OCI-LY1 (cell line): ENCODE measurements at regions not wholly inside any gene's neighbourhood (a gene's known extent, or its start where the extent isn't known, plus 50 kb on each side); places are given as distances from the start of the nearest gene placed in this dataset.

ENCODE experiments used
- H2AFZ ChIP-seq: fragments of 200-600 bp; sonication (generic), shearing (Covaris generic); 2 replicates; pipeline ENCODE4 v1.6.0; 2014; ENCODE audit warnings: antibody characterized with exemption, mild to moderate bottlenecking, low read length
- H3F3A ChIP-seq: fragments of 200-600 bp; sonication (generic), shearing (Covaris generic); 2 replicates; pipeline ENCODE4 v1.6.0; 2014; ENCODE audit warnings: mild to moderate bottlenecking, antibody characterized with exemption, low read length, moderate library complexity; ENCODE audit not compliant: insufficient read depth
- H3K27ac ChIP-seq: fragments of 200-600 bp; sonication (generic); 2 replicates; pipeline ENCODE4 v1.5.1; 2014; ENCODE audit warnings: low read length, mixed run types, mild to moderate bottlenecking, low read depth; ENCODE audit not compliant: poor library complexity, severe bottlenecking
- H3K27me3 ChIP-seq: fragments of 200-600 bp; sonication (generic); 2 replicates; pipeline ENCODE4 v1.6.0; 2014; ENCODE audit warnings: antibody characterized with exemption, mild to moderate bottlenecking, low read length, moderate library complexity; ENCODE audit not compliant: insufficient read depth
- H3K36me3 ChIP-seq: fragments of 200-600 bp; sonication (generic); 2 replicates; pipeline ENCODE4 v1.6.1; 2014; ENCODE audit warnings: mild to moderate bottlenecking, antibody characterized with exemption, low read length, moderate library complexity, mixed read lengths; ENCODE audit not compliant: insufficient read depth
- H3K4me1 ChIP-seq: fragments of 200-600 bp; sonication (generic); 2 replicates; pipeline ENCODE4 v1.5.1; 2014; ENCODE audit warnings: mild to moderate bottlenecking, low read length, moderate library complexity; ENCODE audit not compliant: insufficient read depth, severe bottlenecking
- H3K4me2 ChIP-seq: fragments of 200-600 bp; sonication (generic), shearing (Covaris generic); 2 replicates; pipeline ENCODE4 v1.6.1; 2014; ENCODE audit warnings: low read length
- H3K4me3 ChIP-seq: fragments of 200-600 bp; sonication (generic); 2 replicates; pipeline ENCODE4 v1.5.1; 2014; ENCODE audit warnings: low read length, low read depth, mild to moderate bottlenecking, mixed read lengths; ENCODE audit not compliant: poor library complexity, severe bottlenecking
- H3K79me2 ChIP-seq: fragments of 200-600 bp; shearing (Covaris generic); 2 replicates; pipeline ENCODE4 v1.6.1; 2016; ENCODE audit warnings: mixed run types, low read length, mixed read lengths; ENCODE audit not compliant: insufficient read depth
- H3K9ac ChIP-seq: fragments of 200-600 bp; sonication (generic), shearing (Covaris generic); 2 replicates; pipeline ENCODE4 v1.6.1; 2014; ENCODE audit warnings: mild to moderate bottlenecking, low read length, mixed read lengths
- H3K9me2 ChIP-seq: fragments of 200-600 bp; sonication (generic), shearing (Covaris generic); 2 replicates; pipeline ENCODE4 v1.6.1; 2014; ENCODE audit warnings: low read depth, mild to moderate bottlenecking, low read length, mixed read lengths
- H3K9me3 ChIP-seq: fragments of 200-600 bp; shearing (Covaris generic); 2 replicates; pipeline ENCODE4 v1.6.1; 2014; ENCODE audit warnings: low read length, mixed read lengths
- H4K20me1 ChIP-seq: fragments of 200-600 bp; sonication (generic), shearing (Covaris generic); 2 replicates; pipeline ENCODE4 v1.6.0; 2016; ENCODE audit warnings: mild to moderate bottlenecking, low read length; ENCODE audit not compliant: insufficient read depth
- EZH2 ChIP-seq: fragments of 200-600 bp; sonication (generic), shearing (Covaris generic); IDR thresholded peaks from 2 replicates; pipeline ENCODE4 v1.8.0; 2017; ENCODE audit warnings: borderline replicate concordance, mixed run types, mild to moderate bottlenecking, antibody characterized with exemption, low read length, moderate library complexity, mixed read lengths
- TF ChIP-seq, protein P1 (sequence below): fragments of 200-600 bp; sonication (generic), shearing (Covaris generic); IDR thresholded peaks from 2 replicates; pipeline ENCODE4 v1.5.1; 2017; ENCODE audit warnings: mild to moderate bottlenecking, antibody characterized with exemption, low read length, moderate library complexity, mixed read lengths

DNA sequence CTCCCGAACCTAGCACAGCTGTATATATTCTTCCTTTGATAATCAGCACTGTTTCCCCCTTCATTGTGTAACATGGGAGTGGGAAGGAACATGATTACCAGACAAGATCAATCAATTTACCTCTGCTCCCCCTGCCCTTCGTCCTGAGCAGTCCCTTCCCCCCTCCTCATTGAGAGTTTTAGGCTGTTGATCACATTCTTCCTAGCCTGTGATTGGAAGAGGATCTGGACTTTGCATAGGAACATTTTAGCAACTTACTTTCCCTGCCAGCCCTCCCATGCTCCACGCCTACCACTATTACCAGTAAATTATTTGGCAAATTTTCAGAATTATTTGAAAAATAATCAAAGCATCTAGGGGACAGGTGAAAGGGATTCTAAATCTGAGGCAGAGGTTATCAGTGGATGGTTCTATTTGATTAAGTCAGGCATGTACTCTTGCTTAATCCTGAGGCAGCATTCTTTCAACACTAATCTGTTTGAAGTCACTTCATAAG lies 62.7 kb upstream of the ABCD3 start:
- Histone ChIP-seq H2AFZ (no peak overlapping the region), H3K4me2 (no peak overlapping the region)

DNA sequence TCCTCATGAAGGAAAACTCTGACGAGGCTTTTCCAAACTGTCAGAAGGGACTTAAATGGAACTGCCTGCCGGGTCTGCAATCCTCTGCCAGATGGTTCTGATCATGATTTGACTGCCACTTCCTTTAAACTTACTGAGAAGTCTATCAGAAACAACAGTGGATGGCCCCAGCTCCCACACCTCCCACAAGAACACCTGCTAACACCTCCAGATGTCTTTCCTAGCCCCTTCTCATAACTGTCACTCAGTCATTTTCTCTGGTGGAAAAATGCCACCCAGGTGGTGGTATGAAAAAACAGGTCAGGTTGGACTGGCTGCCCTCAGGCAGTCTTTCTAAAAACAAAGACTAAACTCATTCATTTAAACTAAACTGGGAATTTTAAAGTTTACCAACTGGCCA lies 66.7 kb upstream of the ABCD3 start:
- no peaks in the 10 kb centered on the region for H3K4me1 ChIP-seq
- TF ChIP-seq, protein P1, sequence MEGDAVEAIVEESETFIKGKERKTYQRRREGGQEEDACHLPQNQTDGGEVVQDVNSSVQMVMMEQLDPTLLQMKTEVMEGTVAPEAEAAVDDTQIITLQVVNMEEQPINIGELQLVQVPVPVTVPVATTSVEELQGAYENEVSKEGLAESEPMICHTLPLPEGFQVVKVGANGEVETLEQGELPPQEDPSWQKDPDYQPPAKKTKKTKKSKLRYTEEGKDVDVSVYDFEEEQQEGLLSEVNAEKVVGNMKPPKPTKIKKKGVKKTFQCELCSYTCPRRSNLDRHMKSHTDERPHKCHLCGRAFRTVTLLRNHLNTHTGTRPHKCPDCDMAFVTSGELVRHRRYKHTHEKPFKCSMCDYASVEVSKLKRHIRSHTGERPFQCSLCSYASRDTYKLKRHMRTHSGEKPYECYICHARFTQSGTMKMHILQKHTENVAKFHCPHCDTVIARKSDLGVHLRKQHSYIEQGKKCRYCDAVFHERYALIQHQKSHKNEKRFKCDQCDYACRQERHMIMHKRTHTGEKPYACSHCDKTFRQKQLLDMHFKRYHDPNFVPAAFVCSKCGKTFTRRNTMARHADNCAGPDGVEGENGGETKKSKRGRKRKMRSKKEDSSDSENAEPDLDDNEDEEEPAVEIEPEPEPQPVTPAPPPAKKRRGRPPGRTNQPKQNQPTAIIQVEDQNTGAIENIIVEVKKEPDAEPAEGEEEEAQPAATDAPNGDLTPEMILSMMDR, result no peak
- TF ChIP-seq EZH2, result no peak

More for the DNA sequence above, 62.7 kb upstream of the ABCD3 start:
- Histone ChIP-seq H3K27me3 (no peaks in the 10 kb centered on the region), H3K9me3 (no peaks in the 10 kb centered on the region), H3K4me1 (no peaks in the 10 kb centered on the region), H3K9me2 (no peaks in the 10 kb centered on the region), H3K36me3 (no peaks in the 10 kb centered on the region), H3F3A (no peaks in the 10 kb centered on the region), H3K9ac (no peak overlapping the region), H4K20me1 (no peaks in the 10 kb centered on the region), H3K4me3 (no peak overlapping the region), H3K27ac (no peak overlapping the region), H3K79me2 (no peaks in the 10 kb centered on the region)
- no peak for TF ChIP-seq EZH2
- TF ChIP-seq, protein P1, result no peak

DNA sequence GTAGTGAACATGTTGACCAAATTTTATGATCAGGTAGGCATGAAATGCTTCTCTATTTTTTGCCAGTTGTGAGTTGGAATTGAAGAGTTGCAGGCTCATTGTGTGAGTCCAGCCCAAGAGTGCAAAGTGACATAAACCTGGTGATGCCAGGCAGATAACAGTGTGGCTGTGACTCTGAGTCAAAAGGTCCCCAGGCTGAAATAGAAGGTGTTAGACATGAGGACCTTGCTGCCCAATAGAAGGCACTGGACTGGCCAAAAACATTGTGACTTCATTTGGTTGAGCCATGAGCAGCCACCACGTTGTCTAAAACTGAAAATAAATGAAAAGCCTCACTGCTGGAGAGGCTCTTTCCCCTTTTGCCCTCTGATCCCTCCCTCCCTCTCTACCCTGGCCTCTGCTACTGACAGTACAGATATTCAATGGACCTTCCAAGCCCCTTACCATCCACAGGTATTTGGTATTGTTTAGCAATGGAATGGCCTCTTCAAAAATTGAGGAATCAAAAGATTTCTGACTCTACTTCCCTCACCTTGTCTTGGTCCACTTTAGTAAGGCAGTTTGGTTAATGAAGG lies 67.8 kb upstream of the ABCD3 start:
- no peak overlapping the region for H3K4me2 ChIP-seq
- no peaks in the 10 kb centered on the region for H3K36me3 ChIP-seq
- no peak overlapping the region for H3K27ac ChIP-seq
- H3K79me2 ChIP-seq, result no peaks in the 10 kb centered on the region
- no peaks in the 10 kb centered on the region for H3K9me2 ChIP-seq
- no peaks in the 10 kb centered on the region for H3K27me3 ChIP-seq
- TF ChIP-seq, protein P1, result no peak
- no peak for TF ChIP-seq EZH2
- H2AFZ ChIP-seq, result no peak overlapping the region
- no peaks in the 10 kb centered on the region for H3K9me3 ChIP-seq
- no peaks in the 10 kb centered on the region for H3F3A ChIP-seq
- H3K4me1 ChIP-seq, result no peaks in the 10 kb centered on the region
- H3K9ac ChIP-seq, result no peak overlapping the region
- no peaks in the 10 kb centered on the region for H4K20me1 ChIP-seq
- H3K4me3 ChIP-seq, result no peak overlapping the region

More for the DNA sequence above, 66.7 kb upstream of the ABCD3 start:
- Histone ChIP-seq H4K20me1 (no peaks in the 10 kb centered on the region), H3K9me3 (no peaks in the 10 kb centered on the region), H3K9ac (no peak overlapping the region), H3F3A (no peaks in the 10 kb centered on the region), H3K36me3 (no peaks in the 10 kb centered on the region), H3K4me3 (no peak overlapping the region), H3K27ac (no peak overlapping the region), H3K79me2 (no peaks in the 10 kb centered on the region), H2AFZ (no peak overlapping the region), H3K27me3 (no peaks in the 10 kb centered on the region), H3K9me2 (no peaks in the 10 kb centered on the region), H3K4me2 (no peak overlapping the region)
